Nephron progenitor cell (in vitro differentiated cells): ENCODE measurements at regions not wholly inside any gene's neighbourhood (a gene's known extent, or its start where the extent isn't known, plus 50 kb on each side); places are given as distances from the start of the nearest gene placed in this dataset.

Experiments
- DNase-seq: peaks from one replicate; pipeline ENCODE4 v3.0.0; 2021
- H3K27ac Mint-ChIP-seq: 2 replicates; pipeline ENCODE4 v1.8.0; 2021; ENCODE audit warnings: mild to moderate bottlenecking, moderate library complexity, mixed read lengths
- H3K27me3 Mint-ChIP-seq: 2 replicates; pipeline ENCODE4 v1.8.0; 2021; ENCODE audit warnings: mild to moderate bottlenecking, low read depth, mixed read lengths; ENCODE audit not compliant: poor library complexity
- H3K36me3 Mint-ChIP-seq: 2 replicates; pipeline ENCODE4 v1.8.0; 2021; ENCODE audit warnings: low read depth, mixed read lengths
- H3K4me1 Mint-ChIP-seq: 2 replicates; pipeline ENCODE4 v1.8.0; 2021; ENCODE audit warnings: mixed read lengths
- H3K4me3 Mint-ChIP-seq: 2 replicates; pipeline ENCODE4 v1.8.0; 2021; ENCODE audit warnings: mild to moderate bottlenecking, moderate library complexity, mixed read lengths
- H3K9me3 Mint-ChIP-seq: 2 replicates; pipeline ENCODE4 v1.8.0; 2021; ENCODE audit warnings: mild to moderate bottlenecking, moderate library complexity, mixed read lengths
- TF ChIP-seq, protein P1 (sequence below): fragments of 200-600 bp; sonication (generic); IDR thresholded peaks from 2 replicates; pipeline ENCODE4 v1.5.0; 2021; ENCODE audit warnings: antibody characterized with exemption

GRCh38 chr3:94716326-94717018 lies 653.6 kb downstream of the NSUN3 start:
- DNase-seq, result no peak
- Mint-ChIP-seq H3K36me3 (no peaks in the 10 kb centered on the region), H3K9me3 (no peaks in the 10 kb centered on the region), H3K27me3 (peaks cover 2% of the 10 kb centered on the region), H3K27ac (no peak overlapping the region), H3K4me1 (no peaks in the 10 kb centered on the region), H3K4me3 (no peak overlapping the region)
- TF ChIP-seq, protein P1, sequence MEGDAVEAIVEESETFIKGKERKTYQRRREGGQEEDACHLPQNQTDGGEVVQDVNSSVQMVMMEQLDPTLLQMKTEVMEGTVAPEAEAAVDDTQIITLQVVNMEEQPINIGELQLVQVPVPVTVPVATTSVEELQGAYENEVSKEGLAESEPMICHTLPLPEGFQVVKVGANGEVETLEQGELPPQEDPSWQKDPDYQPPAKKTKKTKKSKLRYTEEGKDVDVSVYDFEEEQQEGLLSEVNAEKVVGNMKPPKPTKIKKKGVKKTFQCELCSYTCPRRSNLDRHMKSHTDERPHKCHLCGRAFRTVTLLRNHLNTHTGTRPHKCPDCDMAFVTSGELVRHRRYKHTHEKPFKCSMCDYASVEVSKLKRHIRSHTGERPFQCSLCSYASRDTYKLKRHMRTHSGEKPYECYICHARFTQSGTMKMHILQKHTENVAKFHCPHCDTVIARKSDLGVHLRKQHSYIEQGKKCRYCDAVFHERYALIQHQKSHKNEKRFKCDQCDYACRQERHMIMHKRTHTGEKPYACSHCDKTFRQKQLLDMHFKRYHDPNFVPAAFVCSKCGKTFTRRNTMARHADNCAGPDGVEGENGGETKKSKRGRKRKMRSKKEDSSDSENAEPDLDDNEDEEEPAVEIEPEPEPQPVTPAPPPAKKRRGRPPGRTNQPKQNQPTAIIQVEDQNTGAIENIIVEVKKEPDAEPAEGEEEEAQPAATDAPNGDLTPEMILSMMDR, result no peak

- no peaks in the 10 kb centered on the region for H3K4me1 Mint-ChIP-seq
- no peak for DNase-seq
- H3K27me3 Mint-ChIP-seq, result no peaks in the 10 kb centered on the region
Observed at GRCh38 chr3:94734206-94734605, 671.3 kb downstream of the NSUN3 start.

GRCh38 chr3:94735354-94735753 lies 672.5 kb downstream of the NSUN3 start:
- Mint-ChIP-seq H3K4me3 (no peak overlapping the region), H3K4me1 (no peaks in the 10 kb centered on the region), H3K27ac (no peak overlapping the region), H3K36me3 (no peaks in the 10 kb centered on the region), H3K9me3 (no peaks in the 10 kb centered on the region), H3K27me3 (no peaks in the 10 kb centered on the region)
- DNase-seq, result no peak
- TF ChIP-seq, protein P1, result no peak

More at GRCh38 chr3:94734206-94734605, 671.3 kb downstream of the NSUN3 start:
- TF ChIP-seq, protein P1, result no peak
- Mint-ChIP-seq H3K9me3 (no peaks in the 10 kb centered on the region), H3K27ac (no peak overlapping the region), H3K36me3 (no peaks in the 10 kb centered on the region), H3K4me3 (no peak overlapping the region)

DNA sequence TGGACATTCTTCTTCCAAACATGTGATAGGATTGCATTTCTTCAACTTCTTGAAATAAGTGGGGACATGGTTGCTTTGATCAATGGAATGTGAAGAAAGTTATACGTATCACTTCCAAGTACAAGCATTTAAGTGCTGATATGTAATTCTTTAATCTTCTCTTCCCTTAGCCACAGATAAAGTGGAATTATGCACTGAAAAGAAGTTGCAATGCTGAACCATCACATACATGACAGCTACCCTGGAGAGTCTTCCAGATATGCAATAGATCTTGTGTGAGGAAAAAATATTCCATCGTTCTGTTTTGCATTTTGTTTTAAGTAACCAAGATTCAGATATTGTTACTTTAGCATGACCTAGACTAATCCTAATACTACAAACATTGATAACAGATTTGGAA lies 674.3 kb downstream of the NSUN3 start:
- Mint-ChIP-seq H3K27ac (no peak overlapping the region), H3K9me3 (peaks cover 2% of the 10 kb centered on the region), H3K27me3 (no peaks in the 10 kb centered on the region), H3K4me3 (no peak overlapping the region), H3K4me1 (no peaks in the 10 kb centered on the region), H3K36me3 (no peaks in the 10 kb centered on the region)
- TF ChIP-seq, protein P1, result no peak
- DNase-seq, result no peak

GRCh38 chr3:94739420-94739819 lies 676.6 kb downstream of the NSUN3 start:
- DNase-seq, result no peak
- Mint-ChIP-seq H3K4me1 (no peaks in the 10 kb centered on the region), H3K27me3 (no peaks in the 10 kb centered on the region)

More at GRCh38 chr3:94739420-94739819, 676.6 kb downstream of the NSUN3 start:
- Mint-ChIP-seq H3K9me3 (peaks cover 15% of the 10 kb centered on the region), H3K27ac (no peak overlapping the region), H3K4me3 (no peak overlapping the region), H3K36me3 (peaks cover under 1% of the 10 kb centered on the region)
- TF ChIP-seq, protein P1, result no peak
